ENCODE measurements at regions not wholly inside any gene's neighbourhood (a gene's known extent, or its start where the extent isn't known, plus 50 kb on each side); places are given as distances from the start of the nearest gene placed in this dataset.

DNA sequence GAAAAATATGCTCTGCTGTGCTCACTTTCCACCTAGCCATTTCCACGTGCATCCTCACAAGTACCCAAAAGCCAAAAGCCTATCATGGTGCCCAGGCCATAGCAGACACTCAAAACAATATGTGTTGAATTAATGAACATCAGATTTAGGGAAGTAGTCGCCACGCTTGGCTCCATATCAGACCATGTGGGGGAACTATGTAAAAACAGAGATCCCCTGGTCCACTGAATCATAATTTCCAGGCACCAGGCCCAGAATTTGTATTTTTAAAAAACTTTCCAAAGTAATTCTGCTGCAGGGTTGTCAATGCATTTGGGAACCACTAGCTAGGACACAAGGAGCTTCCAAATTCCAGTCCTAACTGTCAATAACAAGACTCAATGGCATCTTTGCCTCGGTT, 77.3 kb downstream of the CNTN3 start:
- 35 to 72% methylated on average over 4 of the region's 4 CpGs for WGBS, 2 donors
- Histone ChIP-seq H3K27me3 (no peaks in the 10 kb centered on the region), H3K27ac (no peak overlapping the region), H3K9me3 (no peaks in the 10 kb centered on the region), H3K36me3 (no peaks in the 10 kb centered on the region), H3K4me3 (no peak overlapping the region), H3K4me1 (no peaks in the 10 kb centered on the region)
- no peak for TF ChIP-seq POLR2A (IDR thresholded peaks at IDR 0.05)
- TF ChIP-seq, protein P1, sequence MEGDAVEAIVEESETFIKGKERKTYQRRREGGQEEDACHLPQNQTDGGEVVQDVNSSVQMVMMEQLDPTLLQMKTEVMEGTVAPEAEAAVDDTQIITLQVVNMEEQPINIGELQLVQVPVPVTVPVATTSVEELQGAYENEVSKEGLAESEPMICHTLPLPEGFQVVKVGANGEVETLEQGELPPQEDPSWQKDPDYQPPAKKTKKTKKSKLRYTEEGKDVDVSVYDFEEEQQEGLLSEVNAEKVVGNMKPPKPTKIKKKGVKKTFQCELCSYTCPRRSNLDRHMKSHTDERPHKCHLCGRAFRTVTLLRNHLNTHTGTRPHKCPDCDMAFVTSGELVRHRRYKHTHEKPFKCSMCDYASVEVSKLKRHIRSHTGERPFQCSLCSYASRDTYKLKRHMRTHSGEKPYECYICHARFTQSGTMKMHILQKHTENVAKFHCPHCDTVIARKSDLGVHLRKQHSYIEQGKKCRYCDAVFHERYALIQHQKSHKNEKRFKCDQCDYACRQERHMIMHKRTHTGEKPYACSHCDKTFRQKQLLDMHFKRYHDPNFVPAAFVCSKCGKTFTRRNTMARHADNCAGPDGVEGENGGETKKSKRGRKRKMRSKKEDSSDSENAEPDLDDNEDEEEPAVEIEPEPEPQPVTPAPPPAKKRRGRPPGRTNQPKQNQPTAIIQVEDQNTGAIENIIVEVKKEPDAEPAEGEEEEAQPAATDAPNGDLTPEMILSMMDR (IDR thresholded peaks at IDR 0.05), result no peak
- intact Hi-C loops (cut with DNase I), result no loop called here
- DNase-seq, result no peak

DNA sequence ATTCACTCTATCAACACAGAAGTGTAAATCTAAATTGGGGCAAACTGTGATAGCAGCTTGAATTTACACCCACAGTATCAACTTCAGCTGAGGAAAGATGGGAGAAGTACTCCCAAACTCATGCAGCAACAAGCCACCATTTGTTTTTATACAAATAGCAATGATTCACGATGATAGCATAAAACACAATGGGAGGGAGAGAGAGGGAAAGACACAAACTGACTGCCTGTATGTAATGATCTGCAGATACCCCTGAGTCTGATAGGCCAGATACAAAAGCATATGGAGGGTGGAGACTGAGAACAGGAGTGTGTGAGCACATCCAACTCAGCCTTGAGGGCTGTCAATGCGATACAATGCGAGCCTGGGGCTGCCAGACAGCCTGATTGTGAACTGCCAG, 79.2 kb downstream of the CNTN3 start:
- Histone ChIP-seq H3K27ac (no peak overlapping the region), H3K36me3 (no peaks in the 10 kb centered on the region), H3K27me3 (no peaks in the 10 kb centered on the region), H3K4me1 (no peaks in the 10 kb centered on the region), H3K9me3 (peaks cover 0 to 5% (median 0%) of the 10 kb centered on the region in 3 donors), H3K4me3 (no peak overlapping the region)
- TF ChIP-seq, protein P1 (IDR thresholded peaks at IDR 0.05), result no peak
- no peak for TF ChIP-seq POLR2A (IDR thresholded peaks at IDR 0.05)
- intact Hi-C loops (cut with DNase I), result no loop called here
- 53 to 73% methylated on average over 3 of the region's 3 CpGs for WGBS, 2 donors
- DNase-seq, result no peak

DNA sequence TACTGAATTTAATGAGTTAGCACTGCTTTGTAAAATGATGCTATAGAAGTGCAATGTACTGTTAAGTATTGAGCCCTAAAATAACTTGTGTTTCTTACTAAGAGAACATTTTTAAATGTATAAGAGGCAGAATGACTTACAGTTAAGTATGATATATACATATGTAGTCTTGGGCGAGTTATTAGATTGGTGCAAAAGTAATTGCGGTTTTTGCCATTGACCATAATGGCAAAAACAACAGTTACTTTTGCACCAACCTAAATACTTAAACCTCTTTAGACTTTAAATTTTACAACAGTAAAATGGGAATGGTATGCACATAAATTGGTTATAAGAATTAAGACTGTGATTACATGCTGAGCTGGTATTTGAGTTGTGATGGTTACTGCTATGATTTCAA, 79.8 kb downstream of the CNTN3 start:
- Histone ChIP-seq H3K9me3 (peaks cover 0 to 5% (median 0%) of the 10 kb centered on the region in 3 donors), H3K27me3 (no peaks in the 10 kb centered on the region), H3K36me3 (no peaks in the 10 kb centered on the region), H3K27ac (no peak overlapping the region), H3K4me3 (no peak overlapping the region), H3K4me1 (no peaks in the 10 kb centered on the region)
- intact Hi-C loops (cut with DNase I), result no loop called here
- TF ChIP-seq, protein P1 (IDR thresholded peaks at IDR 0.05), result no peak
- TF ChIP-seq POLR2A (IDR thresholded peaks at IDR 0.05), result no peak
- 91 to 94% methylated on average over 2 of the region's 2 CpGs for WGBS, 2 donors
- DNase-seq, result no peak

DNA sequence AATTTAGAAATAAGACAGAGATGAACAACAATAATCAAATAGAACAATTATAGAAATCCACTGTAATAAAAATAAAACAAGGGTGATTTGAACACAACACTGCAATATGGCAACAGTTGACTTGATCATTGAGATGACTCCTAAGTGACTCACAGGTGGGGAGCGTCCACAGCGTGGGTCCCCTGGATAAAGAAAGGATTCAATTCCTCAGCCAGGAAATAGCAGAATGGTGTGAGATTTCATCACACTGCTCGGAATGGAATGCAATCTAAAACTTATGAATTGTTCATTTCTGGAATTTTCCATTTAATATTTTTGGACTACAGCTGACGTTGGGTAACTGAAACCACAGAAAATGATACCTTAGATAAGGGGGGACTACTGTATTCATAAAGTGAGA, 82.0 kb downstream of the CNTN3 start:
- 45 to 67% methylated on average over 4 of the region's 4 CpGs for WGBS, 2 donors
- TF ChIP-seq, protein P1 (IDR thresholded peaks at IDR 0.05), result no peak
- no peak for TF ChIP-seq POLR2A (IDR thresholded peaks at IDR 0.05)

DNA sequence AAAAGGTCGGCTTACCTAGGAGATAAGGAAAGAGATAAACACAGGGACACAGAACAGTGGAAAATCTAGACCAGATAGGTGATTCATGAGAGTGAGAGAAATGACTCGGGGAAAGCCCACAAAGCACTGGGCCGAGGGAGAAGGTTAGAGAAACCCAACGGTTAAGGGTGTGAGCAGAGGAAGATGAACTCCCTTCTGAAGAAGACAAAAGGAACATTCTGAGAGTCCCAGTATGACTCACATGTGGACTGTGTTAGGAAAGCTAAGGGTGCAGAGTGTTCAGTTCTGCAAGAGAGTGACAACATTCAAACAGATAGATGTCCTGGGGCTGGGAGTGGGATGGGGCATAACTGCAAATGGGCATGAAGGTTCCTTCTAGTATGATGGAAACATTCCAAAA, 83.0 kb downstream of the CNTN3 start:
- Histone ChIP-seq H3K27me3 (no peaks in the 10 kb centered on the region), H3K4me1 (no peaks in the 10 kb centered on the region), H3K9me3 (peaks cover 0 to 5% (median 0%) of the 10 kb centered on the region in 3 donors), H3K27ac (no peak overlapping the region), H3K36me3 (no peaks in the 10 kb centered on the region), H3K4me3 (no peak overlapping the region)
- TF ChIP-seq, protein P1 (IDR thresholded peaks at IDR 0.05), result no peak
- no peak for TF ChIP-seq POLR2A (IDR thresholded peaks at IDR 0.05)
- intact Hi-C loops (cut with DNase I), result no loop called here
- no peak for DNase-seq
- WGBS, 2 donors, result 50 to 70% methylated on average over 4 of the region's 4 CpGs

More for the DNA sequence above, 82.0 kb downstream of the CNTN3 start:
- Histone ChIP-seq H3K27me3 (no peaks in the 10 kb centered on the region), H3K27ac (no peak overlapping the region), H3K4me3 (no peak overlapping the region), H3K36me3 (no peaks in the 10 kb centered on the region), H3K9me3 (peaks cover 0 to 5% (median 0%) of the 10 kb centered on the region in 3 donors), H3K4me1 (no peaks in the 10 kb centered on the region)
- no peak for DNase-seq
- intact Hi-C loops (cut with DNase I), result no loop called here

Measured in esophagus squamous epithelium (tissue), 5 donors.